DMS 273 (cell line): ENCODE measurements at regions not wholly inside any gene's neighbourhood (a gene's known extent, or its start where the extent isn't known, plus 50 kb on each side); places are given as distances from the start of the nearest gene placed in this dataset.

ENCODE experiments used
- DNase-seq: peaks from one replicate; lab custom pipeline; 2025; ENCODE audit not compliant: unreplicated experiment; lab: John Stamatoyannopoulos, UW

- no peak for DNase-seq
These were observed 67.6 kb downstream of the NMUR2 start for GRCh38 chr5:152337484-152337883.

DNA sequence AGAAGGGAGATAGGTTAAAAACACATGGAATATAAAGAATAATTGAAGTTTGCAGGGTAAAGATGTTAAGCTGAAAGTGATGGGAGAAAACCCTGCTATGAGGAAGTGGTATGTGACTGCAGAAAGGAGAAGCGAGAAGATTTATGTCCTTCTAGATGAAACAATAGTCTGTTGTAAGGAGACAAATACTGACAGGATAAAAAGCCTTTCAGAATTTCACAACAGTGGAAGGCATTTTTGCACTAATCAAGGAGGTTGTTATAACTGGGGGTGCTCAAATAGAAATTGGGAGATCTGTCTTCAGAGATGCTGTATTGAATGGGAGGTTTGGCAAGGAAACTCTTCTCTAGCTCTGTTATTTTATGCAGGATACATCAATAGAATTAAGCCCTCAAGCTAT is 69.6 kb downstream of the NMUR2 start:
- no peak for DNase-seq

- no peak for DNase-seq
These were observed 72.2 kb downstream of the NMUR2 start for GRCh38 chr5:152332716-152333460.

DNA sequence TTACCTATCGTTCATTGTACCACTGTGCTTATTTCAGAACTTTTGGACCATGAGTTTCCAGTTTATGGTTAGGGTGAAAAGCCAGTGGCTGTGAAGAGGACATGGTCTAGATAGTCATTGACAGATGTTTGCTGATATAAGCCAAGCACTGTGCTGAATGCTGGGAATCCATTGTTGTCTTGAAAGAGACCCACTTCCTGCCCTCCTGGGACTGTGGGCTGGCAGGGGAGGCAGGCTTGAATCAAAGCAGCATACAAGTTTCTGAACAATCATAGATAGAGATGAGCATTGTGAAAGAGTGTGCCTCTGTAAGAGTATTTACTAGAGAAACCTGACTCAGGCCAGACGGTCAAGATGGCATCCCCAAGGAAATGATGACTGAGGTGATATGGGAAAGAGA is 73.4 kb downstream of the NMUR2 start:
- DNase-seq: no peak

DNA sequence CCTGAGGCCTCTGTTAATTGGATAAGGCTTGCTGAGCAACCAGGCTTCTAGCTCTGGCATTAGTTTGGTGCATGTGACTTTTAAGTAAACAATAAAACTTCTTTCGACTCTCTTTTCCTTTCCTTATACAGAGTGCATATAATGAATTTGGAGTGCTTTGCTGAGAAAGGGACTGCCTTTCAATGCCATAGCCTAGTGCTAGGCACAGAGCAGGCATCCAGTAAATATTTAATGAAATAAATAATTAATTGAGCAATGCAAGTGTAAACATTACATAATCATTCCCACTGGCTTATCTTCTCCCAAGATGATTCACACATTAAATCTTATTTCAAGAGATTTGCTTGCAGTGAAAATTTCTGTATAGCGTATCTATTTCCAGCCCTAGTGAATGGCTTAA is 74.1 kb downstream of the NMUR2 start:
- DNase-seq: no peak

GRCh38 chr5:152329761-152330283 is 75.3 kb downstream of the NMUR2 start:
- no peak for DNase-seq

- DNase-seq: no peak
These were observed 75.9 kb downstream of the NMUR2 start for GRCh38 chr5:152329207-152329606.

DNA sequence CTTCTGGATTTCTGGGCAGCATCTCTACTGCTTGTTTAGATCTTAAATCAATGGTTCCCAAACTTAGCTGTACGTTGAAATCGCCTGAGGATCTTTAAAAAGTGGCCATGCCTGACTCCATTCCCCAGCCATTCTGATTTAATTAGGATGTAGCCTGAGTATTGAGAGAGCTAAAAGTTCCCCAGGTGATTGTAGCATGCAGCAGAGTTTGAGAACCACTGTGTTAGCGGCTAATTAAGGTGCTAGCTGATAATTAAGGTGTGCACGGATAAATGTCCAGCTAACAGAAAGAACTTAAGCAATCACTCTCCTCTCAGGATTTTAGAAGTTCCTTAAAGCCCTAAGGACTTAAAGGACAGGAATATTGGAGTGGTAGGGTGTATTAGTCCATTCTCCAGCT is 89.1 kb downstream of the NMUR2 start:
- DNase-seq: no peak

DNA sequence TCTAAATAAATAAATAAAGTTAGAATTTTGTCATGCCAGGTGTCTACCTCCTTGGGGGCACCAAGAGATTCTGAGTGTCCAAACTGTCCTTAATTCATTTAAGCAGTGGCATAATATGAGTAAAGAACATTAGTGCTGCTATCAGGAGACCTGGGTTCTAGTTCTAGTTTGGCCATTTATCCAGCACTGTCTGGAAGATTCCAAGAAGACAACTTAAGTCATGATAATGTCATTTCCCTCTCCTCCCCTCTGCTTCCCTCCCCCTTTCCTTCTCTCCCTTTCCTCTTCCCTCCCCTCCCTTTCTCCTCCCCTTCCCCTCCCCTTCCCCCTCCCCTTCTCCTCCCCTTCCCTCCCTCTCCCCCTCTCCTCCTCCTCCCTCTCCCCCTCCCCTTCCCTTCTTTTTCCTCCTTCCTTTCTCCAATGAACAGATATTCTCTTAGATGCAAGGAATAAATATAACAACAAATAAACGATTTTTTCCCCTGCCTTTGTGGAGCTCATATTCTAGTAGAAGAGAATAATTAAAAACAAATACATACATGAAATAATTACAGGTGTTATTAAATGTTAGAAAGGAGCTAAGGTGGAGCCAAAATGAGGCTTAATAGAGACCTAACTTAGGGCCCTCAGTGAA is 90.8 kb downstream of the NMUR2 start:
- DNase-seq: no peak

DNA sequence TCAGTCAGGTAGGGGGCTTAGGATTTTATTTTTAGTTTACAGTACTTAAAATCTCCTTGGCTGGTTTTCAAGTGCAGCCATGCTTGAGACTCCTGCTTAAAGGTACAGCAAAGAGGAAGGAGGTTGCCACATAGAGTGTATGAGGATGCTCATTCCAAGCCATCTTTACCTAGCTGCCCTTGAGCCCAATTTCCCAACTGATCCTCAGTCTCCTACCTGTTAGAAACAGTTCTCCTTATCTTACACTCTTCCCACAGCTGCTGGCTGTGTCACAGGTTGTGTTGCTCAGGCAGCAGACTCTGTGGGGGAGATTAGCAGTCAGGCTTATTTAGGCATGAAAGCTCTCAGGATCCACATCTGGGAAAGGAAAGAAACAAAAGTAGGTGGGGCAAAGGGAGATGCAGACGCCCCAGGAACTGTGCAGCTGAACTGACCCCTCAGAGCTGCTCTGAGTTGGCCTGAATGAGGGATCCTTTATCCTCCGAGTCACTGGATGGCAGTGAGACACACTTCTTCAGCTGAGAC is 95.1 kb downstream of the NMUR2 start:
- no peak for DNase-seq

GRCh38 chr5:152306386-152306785 is 98.7 kb downstream of the NMUR2 start:
- DNase-seq: no peak

DNA sequence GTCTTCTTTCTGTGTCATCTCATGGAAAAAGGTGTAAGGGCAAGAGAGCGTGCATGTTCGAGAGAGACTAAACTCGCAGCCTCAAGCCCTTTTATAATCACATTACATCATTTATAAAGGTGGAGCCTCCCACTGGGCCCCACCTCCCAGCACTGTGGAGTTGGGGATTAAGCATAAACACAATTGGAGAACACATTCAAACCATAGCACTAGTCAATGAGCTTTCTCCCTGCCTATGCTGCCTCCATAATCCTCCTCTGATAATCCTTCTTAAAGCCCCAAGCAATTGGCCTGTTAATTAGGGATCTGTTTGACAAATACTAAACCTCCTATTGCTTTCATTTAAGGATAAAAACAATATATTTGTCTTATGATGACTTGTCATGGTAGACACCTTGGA is 99.6 kb downstream of the NMUR2 start:
- DNase-seq: no peak

GRCh38 chr5:152303841-152304240 is 101.2 kb downstream of the NMUR2 start:
- no peak for DNase-seq

- no peak for DNase-seq
These were observed 107.2 kb downstream of the NMUR2 start for GRCh38 chr5:152297866-152298265.

DNA sequence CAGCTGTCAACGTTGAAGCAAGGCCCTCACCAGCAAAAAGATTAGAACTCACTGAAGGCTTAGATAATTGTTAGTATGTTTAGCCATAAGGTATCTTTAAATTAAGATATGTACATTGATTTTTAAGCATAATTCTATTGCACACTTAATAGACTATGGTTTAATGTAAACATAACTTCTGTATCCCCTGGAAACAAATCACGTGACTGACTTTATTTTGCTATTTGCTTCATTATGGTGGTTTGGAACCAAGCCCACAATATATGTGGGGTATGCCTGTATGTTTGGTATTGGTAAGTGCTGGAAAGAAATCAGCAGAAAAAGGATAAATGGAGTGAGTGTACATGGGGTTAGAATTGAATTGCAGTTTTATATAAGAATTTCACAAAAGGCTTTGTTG is 111.9 kb downstream of the NMUR2 start:
- DNase-seq: no peak

DNA sequence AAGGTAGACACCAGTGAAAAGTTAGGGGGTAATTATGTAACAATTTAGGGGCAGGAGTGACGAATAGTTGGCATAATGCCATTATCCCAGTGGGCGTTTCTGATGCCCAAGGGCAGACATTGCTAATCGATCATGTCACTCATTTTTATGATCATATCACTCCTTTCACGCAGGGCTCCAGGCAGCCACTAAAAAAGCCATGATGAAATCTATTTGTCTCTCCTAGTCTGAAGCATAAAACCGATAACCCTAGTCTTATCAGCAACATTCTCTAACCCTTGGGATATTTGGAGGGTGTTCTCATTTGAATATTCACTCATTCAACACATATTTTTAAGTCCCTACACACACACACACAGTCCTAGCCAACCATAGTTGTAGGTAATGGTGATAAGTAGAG is 114.9 kb downstream of the NMUR2 start:
- no peak for DNase-seq

DNA sequence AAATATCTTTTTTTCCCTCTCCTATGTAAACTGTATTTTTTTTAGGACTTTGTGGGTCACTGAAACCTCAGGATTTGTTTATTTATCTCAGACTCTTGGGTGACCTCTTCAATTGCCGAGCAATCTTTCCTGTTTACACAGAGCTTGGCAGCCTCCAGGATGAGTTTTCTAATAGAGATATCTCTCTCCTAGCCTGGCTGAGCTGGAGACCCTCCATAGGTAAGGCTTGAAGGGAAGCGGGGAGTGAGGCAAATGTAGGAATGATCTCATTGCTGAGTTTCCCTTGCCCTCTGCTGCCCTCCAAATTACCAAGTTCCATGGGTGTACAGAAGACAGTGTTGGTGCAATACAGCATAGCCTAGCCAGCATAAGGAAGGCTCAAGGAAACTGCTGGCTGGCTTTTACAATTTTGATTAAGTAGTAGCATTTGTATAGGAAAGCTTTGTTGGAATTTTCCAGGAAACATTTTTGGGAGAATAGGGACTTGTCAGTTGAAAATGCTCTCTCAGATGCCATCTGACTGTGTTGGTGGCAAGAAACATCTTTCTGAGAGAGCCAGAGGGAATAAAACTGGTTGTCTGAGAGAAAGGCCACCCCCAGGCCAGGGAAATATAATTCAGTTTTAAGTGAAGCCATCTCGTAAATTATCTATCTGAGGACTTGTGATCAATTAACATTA is 116.0 kb downstream of the NMUR2 start:
- DNase-seq: no peak

- DNase-seq: no peak
These were observed 116.6 kb downstream of the NMUR2 start for GRCh38 chr5:152288499-152288898.

GRCh38 chr5:152285764-152286163 is 119.3 kb downstream of the NMUR2 start:
- DNase-seq: no peak

DNA sequence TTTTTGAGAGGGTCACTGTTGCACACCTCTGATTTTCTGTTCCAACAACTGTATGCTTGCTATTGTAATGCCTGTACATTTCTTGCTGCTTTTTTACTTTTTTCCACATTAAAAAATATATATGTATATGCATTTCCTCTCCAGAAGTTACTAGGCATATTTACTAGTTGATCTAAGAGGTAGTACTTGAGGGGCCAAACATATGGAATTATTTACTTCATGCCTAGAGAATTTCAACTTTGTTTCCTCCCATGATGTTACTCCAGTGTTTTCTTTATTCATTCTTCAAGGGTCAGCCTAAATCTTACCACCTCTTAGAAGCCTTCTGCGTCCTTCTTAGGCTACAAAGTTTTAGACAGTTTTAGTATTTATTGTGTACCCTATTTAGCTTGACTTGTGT is 122.7 kb downstream of the NMUR2 start:
- no peak for DNase-seq

- DNase-seq: no peak
These were observed 127.1 kb downstream of the NMUR2 start for GRCh38 chr5:152277936-152278335.

- no peak for DNase-seq
These were observed 130.9 kb downstream of the NMUR2 start for GRCh38 chr5:152274224-152274623.
